ENCODE measurements at regions not wholly inside any gene's neighbourhood (a gene's known extent, or its start where the extent isn't known, plus 50 kb on each side); places are given as distances from the start of the nearest gene placed in this dataset.

DNA sequence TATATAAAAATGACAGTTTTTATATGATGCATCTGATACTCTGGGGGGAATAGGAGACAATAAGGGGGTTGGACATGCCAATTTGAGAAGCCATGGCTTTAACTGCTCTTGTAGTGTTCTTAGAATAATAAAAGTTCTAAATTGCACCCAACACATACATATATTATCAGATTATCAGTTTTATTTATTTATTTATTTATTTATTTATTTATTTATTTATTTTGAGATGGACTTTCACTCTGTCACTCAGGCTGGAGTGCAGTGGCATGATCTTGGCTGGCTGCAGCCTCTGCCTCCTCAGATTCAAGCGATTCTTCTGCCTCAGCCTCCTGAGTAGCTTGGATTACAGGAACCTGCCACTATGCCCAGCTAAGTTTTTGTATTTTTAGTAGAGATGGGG is 356.8 kb downstream of the TLL1 start:
- no peak for TF ChIP-seq POLR2A (IDR thresholded peaks at IDR 0.05; ENCODE audit: low read depth)
- TF ChIP-seq, protein P1, sequence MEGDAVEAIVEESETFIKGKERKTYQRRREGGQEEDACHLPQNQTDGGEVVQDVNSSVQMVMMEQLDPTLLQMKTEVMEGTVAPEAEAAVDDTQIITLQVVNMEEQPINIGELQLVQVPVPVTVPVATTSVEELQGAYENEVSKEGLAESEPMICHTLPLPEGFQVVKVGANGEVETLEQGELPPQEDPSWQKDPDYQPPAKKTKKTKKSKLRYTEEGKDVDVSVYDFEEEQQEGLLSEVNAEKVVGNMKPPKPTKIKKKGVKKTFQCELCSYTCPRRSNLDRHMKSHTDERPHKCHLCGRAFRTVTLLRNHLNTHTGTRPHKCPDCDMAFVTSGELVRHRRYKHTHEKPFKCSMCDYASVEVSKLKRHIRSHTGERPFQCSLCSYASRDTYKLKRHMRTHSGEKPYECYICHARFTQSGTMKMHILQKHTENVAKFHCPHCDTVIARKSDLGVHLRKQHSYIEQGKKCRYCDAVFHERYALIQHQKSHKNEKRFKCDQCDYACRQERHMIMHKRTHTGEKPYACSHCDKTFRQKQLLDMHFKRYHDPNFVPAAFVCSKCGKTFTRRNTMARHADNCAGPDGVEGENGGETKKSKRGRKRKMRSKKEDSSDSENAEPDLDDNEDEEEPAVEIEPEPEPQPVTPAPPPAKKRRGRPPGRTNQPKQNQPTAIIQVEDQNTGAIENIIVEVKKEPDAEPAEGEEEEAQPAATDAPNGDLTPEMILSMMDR (IDR thresholded peaks at IDR 0.05), result no peak

Measured in esophagus muscularis mucosa (tissue), 3 donors.